DOHH2 (cell line): ENCODE measurements at regions not wholly inside any gene's neighbourhood (a gene's known extent, or its start where the extent isn't known, plus 50 kb on each side); places are given as distances from the start of the nearest gene placed in this dataset.

Experiments
- EZH2phosphoT487 ChIP-seq: fragments of 200-600 bp; sonication (generic); IDR thresholded peaks from 2 replicates; pipeline ENCODE4 v1.6.1; 2017; ENCODE audit warnings: borderline replicate concordance, mild to moderate bottlenecking, antibody characterized with exemption, low read length, moderate library complexity, mixed read lengths
- TF ChIP-seq, protein P1 (sequence below): fragments of 200-600 bp; sonication (generic); IDR thresholded peaks from one replicate; pipeline ENCODE4 v1.5.1; 2014; ENCODE audit warnings: antibody characterized with exemption, mild to moderate bottlenecking, low read depth, low read length; ENCODE audit not compliant: poor library complexity, severe bottlenecking

DNA sequence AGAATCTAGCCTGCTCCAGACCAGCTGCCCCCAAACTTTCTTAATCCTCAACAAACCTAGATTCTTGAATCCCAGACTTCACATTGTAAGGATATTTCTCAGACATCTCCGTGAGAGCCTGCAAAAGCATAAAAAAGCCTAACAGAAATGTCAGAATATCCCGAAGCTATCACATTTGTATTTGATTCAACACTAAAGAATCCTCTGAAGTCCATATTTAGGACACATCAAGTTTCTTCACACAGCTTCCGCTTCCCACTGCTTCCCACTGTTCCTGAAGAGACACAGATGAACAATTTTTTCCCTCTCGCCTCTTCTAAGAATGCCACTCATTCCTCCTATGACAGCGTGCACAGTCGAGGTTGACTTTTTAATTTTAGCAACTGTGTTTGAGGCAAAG is 396.2 kb upstream of the IGFBP3 start:
- TF ChIP-seq, protein P1, sequence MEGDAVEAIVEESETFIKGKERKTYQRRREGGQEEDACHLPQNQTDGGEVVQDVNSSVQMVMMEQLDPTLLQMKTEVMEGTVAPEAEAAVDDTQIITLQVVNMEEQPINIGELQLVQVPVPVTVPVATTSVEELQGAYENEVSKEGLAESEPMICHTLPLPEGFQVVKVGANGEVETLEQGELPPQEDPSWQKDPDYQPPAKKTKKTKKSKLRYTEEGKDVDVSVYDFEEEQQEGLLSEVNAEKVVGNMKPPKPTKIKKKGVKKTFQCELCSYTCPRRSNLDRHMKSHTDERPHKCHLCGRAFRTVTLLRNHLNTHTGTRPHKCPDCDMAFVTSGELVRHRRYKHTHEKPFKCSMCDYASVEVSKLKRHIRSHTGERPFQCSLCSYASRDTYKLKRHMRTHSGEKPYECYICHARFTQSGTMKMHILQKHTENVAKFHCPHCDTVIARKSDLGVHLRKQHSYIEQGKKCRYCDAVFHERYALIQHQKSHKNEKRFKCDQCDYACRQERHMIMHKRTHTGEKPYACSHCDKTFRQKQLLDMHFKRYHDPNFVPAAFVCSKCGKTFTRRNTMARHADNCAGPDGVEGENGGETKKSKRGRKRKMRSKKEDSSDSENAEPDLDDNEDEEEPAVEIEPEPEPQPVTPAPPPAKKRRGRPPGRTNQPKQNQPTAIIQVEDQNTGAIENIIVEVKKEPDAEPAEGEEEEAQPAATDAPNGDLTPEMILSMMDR: no peak
- TF ChIP-seq EZH2phosphoT487: no peak
